MM.1S (cell line): ENCODE measurements at regions not wholly inside any gene's neighbourhood (a gene's known extent, or its start where the extent isn't known, plus 50 kb on each side); places are given as distances from the start of the nearest gene placed in this dataset.
"Not testable (repeated sequence)": the region's sequence is repeated elsewhere in the genome, so short reads cannot be mapped to it uniquely, and the experiment has no call there.

Experiments
- DNase-seq: peaks from one replicate; pipeline ENCODE4 v3.0.0-alpha.2; 2015
- H2AFZ ChIP-seq: fragments of 300-600 bp; sonication (generic); 2 replicates; pipeline ENCODE4 v1.6.0; 2016; ENCODE audit warnings: antibody characterized with exemption, low read length
- H3F3A ChIP-seq: fragments of 300-600 bp; sonication (generic); 2 replicates; pipeline ENCODE4 v1.6.1; 2016; ENCODE audit warnings: mild to moderate bottlenecking, antibody characterized with exemption, low read length, moderate library complexity, mixed read lengths; ENCODE audit not compliant: insufficient read depth
- H3K27ac ChIP-seq: fragments of 300-600 bp; sonication (generic); 2 replicates; pipeline ENCODE4 v1.5.1; 2016; ENCODE audit warnings: mild to moderate bottlenecking, low read length
- H3K27me3 ChIP-seq: fragments of 300-600 bp; sonication (generic); replicated peaks from 2 replicates; pipeline ENCODE4 v1.6.0; 2016; ENCODE audit warnings: low read length; ENCODE audit not compliant: insufficient read depth
- H3K36me3 ChIP-seq: fragments of 300-600 bp; sonication (generic); replicated peaks from 2 replicates; pipeline ENCODE4 v1.6.1; 2016; ENCODE audit warnings: mild to moderate bottlenecking, low read length, mixed read lengths; ENCODE audit not compliant: insufficient read depth
- H3K4me1 ChIP-seq: fragments of 300-600 bp; sonication (generic); 2 replicates; pipeline ENCODE4 v1.6.1; 2016; ENCODE audit warnings: low read length, mixed read lengths
- H3K4me2 ChIP-seq: fragments of 300-600 bp; sonication (generic); 2 replicates; pipeline ENCODE4 v1.6.0; 2016; ENCODE audit warnings: low read depth, low read length
- H3K4me3 ChIP-seq: fragments of 300-600 bp; sonication (generic); 2 replicates; pipeline ENCODE4 v1.5.1; 2016; ENCODE audit warnings: low read length, mixed read lengths
- H3K79me2 ChIP-seq: fragments of 300-600 bp; sonication (generic); 2 replicates; pipeline ENCODE4 v1.6.1; 2016; ENCODE audit warnings: mixed run types, low read length, mixed read lengths
- H3K9ac ChIP-seq: fragments of 300-600 bp; sonication (generic); 2 replicates; pipeline ENCODE4 v1.6.1; 2016; ENCODE audit warnings: low read length, mixed read lengths
- H3K9me2 ChIP-seq: fragments of 300-600 bp; sonication (generic); replicated peaks from 2 replicates; pipeline ENCODE4 v1.6.1; 2016; ENCODE audit warnings: mild to moderate bottlenecking, low read length, mixed read lengths; ENCODE audit not compliant: insufficient read depth
- H3K9me3 ChIP-seq: fragments of 300-600 bp; sonication (generic); replicated peaks from 2 replicates; pipeline ENCODE4 v1.6.1; 2016; ENCODE audit warnings: mild to moderate bottlenecking, low read length, mixed read lengths; ENCODE audit not compliant: insufficient read depth
- H4K20me1 ChIP-seq: fragments of 300-600 bp; sonication (generic); 2 replicates; pipeline ENCODE4 v1.6.1; 2016; ENCODE audit warnings: mild to moderate bottlenecking, low read length, moderate library complexity, mixed read lengths; ENCODE audit not compliant: insufficient read depth
- EZH2 ChIP-seq: fragments of 300-600 bp; sonication (generic); optimal IDR thresholded peaks from 2 replicates; pipeline ENCODE3; 2017; ENCODE audit warnings: low read depth, mild to moderate bottlenecking, antibody characterized with exemption, low read length, mixed read lengths
- EZH2phosphoT487 ChIP-seq: fragments of 300-600 bp; sonication (generic); IDR thresholded peaks from 2 replicates; pipeline ENCODE4 v1.6.1; 2018; ENCODE audit warnings: antibody characterized with exemption, low read length
- TF ChIP-seq, protein P1 (sequence below): fragments of 300-600 bp; sonication (generic); IDR thresholded peaks from 2 replicates; pipeline ENCODE4 v1.5.1; 2016; ENCODE audit warnings: antibody characterized with exemption, low read length, mixed read lengths

- Histone ChIP-seq H3K36me3 (no peaks in the 10 kb centered on the region), H3K27ac (no peak overlapping the region), H3K27me3 (no peaks in the 10 kb centered on the region), H3K9me3 (no peaks in the 10 kb centered on the region), H3K4me3 (no peak overlapping the region), H4K20me1 (no peaks in the 10 kb centered on the region), H3K4me1 (no peaks in the 10 kb centered on the region), H3K9me2 (no peaks in the 10 kb centered on the region), H3F3A (no peaks in the 10 kb centered on the region), H3K9ac (no peak overlapping the region), H3K79me2 (no peaks in the 10 kb centered on the region), H3K4me2 (no peak overlapping the region), H2AFZ (no peak overlapping the region)
- DNase-seq: no peak
- TF ChIP-seq EZH2phosphoT487: no peak
- TF ChIP-seq, protein P1, sequence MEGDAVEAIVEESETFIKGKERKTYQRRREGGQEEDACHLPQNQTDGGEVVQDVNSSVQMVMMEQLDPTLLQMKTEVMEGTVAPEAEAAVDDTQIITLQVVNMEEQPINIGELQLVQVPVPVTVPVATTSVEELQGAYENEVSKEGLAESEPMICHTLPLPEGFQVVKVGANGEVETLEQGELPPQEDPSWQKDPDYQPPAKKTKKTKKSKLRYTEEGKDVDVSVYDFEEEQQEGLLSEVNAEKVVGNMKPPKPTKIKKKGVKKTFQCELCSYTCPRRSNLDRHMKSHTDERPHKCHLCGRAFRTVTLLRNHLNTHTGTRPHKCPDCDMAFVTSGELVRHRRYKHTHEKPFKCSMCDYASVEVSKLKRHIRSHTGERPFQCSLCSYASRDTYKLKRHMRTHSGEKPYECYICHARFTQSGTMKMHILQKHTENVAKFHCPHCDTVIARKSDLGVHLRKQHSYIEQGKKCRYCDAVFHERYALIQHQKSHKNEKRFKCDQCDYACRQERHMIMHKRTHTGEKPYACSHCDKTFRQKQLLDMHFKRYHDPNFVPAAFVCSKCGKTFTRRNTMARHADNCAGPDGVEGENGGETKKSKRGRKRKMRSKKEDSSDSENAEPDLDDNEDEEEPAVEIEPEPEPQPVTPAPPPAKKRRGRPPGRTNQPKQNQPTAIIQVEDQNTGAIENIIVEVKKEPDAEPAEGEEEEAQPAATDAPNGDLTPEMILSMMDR: no peak
- TF ChIP-seq EZH2: no peak
Measured at GRCh38 chr18:29726646-29727045, 1315.9 kb downstream of the DSC3 start.

DNA sequence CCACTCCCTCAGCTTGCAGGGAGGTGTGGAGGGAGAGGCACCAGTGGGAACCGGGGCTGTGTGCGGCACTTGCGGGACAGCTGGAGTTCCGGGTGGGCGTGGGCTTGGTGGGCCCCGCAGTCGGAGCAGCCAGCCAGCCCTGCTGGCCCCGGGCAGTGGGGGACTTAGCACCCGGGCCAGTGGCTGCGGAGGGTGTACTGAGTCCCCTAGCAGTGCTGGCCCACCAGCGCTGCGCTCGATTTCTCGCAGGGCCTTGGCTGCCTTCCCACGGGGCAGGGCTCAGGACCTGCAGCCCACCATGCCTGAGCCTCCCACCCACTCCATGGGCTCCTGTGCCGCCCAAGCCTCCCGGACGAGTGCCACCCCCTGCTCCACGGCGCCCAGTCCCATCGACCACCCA is 1319.1 kb downstream of the DSC3 start:
- not testable (repeated sequence) for H3K9ac ChIP-seq, H3K9me2 ChIP-seq, H4K20me1 ChIP-seq, H3K4me1 ChIP-seq, H3K79me2 ChIP-seq, H3K27me3 ChIP-seq, H2AFZ ChIP-seq, H3K36me3 ChIP-seq, H3K9me3 ChIP-seq, H3K4me2 ChIP-seq, H3K27ac ChIP-seq, H3K4me3 ChIP-seq, H3F3A ChIP-seq, DNase-seq

DNA sequence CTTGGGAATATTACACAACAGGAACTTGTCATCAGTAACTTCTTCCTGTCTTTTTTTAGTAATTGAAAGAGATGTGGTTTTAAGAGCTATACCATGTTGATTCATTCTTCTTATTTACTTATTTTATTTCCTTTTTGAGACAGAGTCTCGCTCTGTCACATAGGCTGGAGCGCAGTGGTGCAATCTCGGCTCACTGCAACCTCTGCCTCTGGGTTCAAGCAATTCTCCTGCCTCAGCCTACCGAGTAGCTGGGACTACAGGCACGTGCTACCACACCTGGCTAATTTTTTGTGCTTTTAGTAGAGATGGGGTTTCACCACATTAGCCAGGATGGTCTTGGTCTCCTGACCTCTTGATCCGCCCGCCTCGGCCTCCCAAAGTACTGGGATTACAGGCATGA is 1326.6 kb downstream of the DSC3 start:
- not testable (repeated sequence) for H2AFZ ChIP-seq, DNase-seq, H3K27ac ChIP-seq, H3K79me2 ChIP-seq, H3K4me2 ChIP-seq, H3K9me2 ChIP-seq, H3K9me3 ChIP-seq, H3K9ac ChIP-seq, H3K4me3 ChIP-seq, H4K20me1 ChIP-seq, H3K36me3 ChIP-seq, H3F3A ChIP-seq, H3K27me3 ChIP-seq, H3K4me1 ChIP-seq

DNA sequence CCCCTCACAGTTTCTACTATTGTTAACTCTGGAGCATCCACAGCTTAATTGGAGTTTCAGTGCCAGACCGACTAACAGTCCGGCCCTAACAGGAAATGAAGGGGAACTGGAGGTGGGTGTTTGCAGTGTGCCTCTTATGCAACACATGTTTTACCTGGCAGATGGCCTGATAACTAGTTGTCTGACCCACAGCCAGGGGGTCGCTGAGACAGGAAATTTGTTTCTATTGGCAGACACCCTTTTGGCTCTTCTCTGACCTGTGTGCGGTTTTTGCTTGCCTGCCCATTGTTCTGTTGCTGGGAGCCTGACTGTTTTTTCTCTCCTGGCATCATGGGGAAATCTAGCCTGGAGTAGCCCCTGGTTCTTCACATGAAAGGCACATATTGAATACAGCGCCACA is 1329.8 kb downstream of the DSC3 start:
- Histone ChIP-seq H4K20me1 (no peaks in the 10 kb centered on the region), H3K4me2 (no peak overlapping the region), H3K4me1 (no peaks in the 10 kb centered on the region), H3K9ac (no peak overlapping the region), H3K36me3 (no peaks in the 10 kb centered on the region), H3K9me2 (no peaks in the 10 kb centered on the region), H3K27ac (no peak overlapping the region), H3K9me3 (no peaks in the 10 kb centered on the region), H3F3A (no peaks in the 10 kb centered on the region), H3K27me3 (no peaks in the 10 kb centered on the region), H3K79me2 (no peaks in the 10 kb centered on the region), H2AFZ (no peak overlapping the region), H3K4me3 (no peak overlapping the region)
- DNase-seq: no peak
- TF ChIP-seq EZH2phosphoT487 (no peak), EZH2 (no peak)
- TF ChIP-seq, protein P1: no peak
